EL (cell line): ENCODE measurements at regions not wholly inside any gene's neighbourhood (a gene's known extent, or its start where the extent isn't known, plus 50 kb on each side); places are given as distances from the start of the nearest gene placed in this dataset.
"Not testable (repeated sequence)": the region's sequence is repeated elsewhere in the genome, so short reads cannot be mapped to it uniquely, and the experiment has no call there.

ENCODE experiments used
- DNase-seq: peaks from one replicate; pipeline ENCODE4 v3.0.0-alpha.2; 2016

- DNase-seq, result not testable (repeated sequence)
Measured at GRCh38 chr4:160125576-160126287, 1022.9 kb downstream of the RAPGEF2 start.

GRCh38 chr4:160127211-160127610 is 1024.3 kb downstream of the RAPGEF2 start:
- no peak for DNase-seq

GRCh38 chr4:160129439-160129838 is 1026.6 kb downstream of the RAPGEF2 start:
- DNase-seq, result no peak

GRCh38 chr4:160136021-160136420 is 1033.1 kb downstream of the RAPGEF2 start:
- DNase-seq, result no peak

GRCh38 chr4:160141206-160141605 is 1038.3 kb downstream of the RAPGEF2 start:
- no peak for DNase-seq

- DNase-seq, result no peak
Measured at GRCh38 chr4:160142579-160142978, 1039.7 kb downstream of the RAPGEF2 start.

GRCh38 chr4:160143574-160143973 is 1040.7 kb downstream of the RAPGEF2 start:
- DNase-seq, result no peak

GRCh38 chr4:160159457-160159856 is 1056.6 kb downstream of the RAPGEF2 start:
- DNase-seq, result no peak

GRCh38 chr4:160161026-160161425 is 1058.1 kb downstream of the RAPGEF2 start:
- no peak for DNase-seq

- no peak for DNase-seq
Measured at GRCh38 chr4:160175064-160175643, 1072.3 kb downstream of the RAPGEF2 start.

GRCh38 chr4:160180211-160180610 is 1077.3 kb downstream of the RAPGEF2 start:
- DNase-seq, result no peak

- no peak for DNase-seq
Measured at GRCh38 chr4:160182727-160183126, 1079.8 kb downstream of the RAPGEF2 start.

- no peak for DNase-seq
Measured at GRCh38 chr4:160184884-160185283, 1082.0 kb downstream of the RAPGEF2 start.

GRCh38 chr4:160193787-160194186 is 1090.9 kb downstream of the RAPGEF2 start:
- no peak for DNase-seq

- no peak for DNase-seq
Measured at GRCh38 chr4:160194716-160195115, 1091.8 kb downstream of the RAPGEF2 start.

GRCh38 chr4:160202802-160203201 is 1099.9 kb downstream of the RAPGEF2 start:
- DNase-seq, result no peak

- no peak for DNase-seq
Measured at GRCh38 chr4:160212078-160212477, 1109.2 kb downstream of the RAPGEF2 start.

GRCh38 chr4:160213366-160213765 is 1110.5 kb downstream of the RAPGEF2 start:
- DNase-seq, result no peak

- no peak for DNase-seq
Measured at GRCh38 chr4:160217352-160217751, 1114.5 kb downstream of the RAPGEF2 start.

GRCh38 chr4:160224049-160224448 is 1121.2 kb downstream of the RAPGEF2 start:
- no peak for DNase-seq

- no peak for DNase-seq
Measured at GRCh38 chr4:160233141-160233540, 1130.3 kb downstream of the RAPGEF2 start.

- DNase-seq, result no peak
Measured at GRCh38 chr4:160235285-160235684, 1132.4 kb downstream of the RAPGEF2 start.

GRCh38 chr4:160235771-160236170 is 1132.9 kb downstream of the RAPGEF2 start:
- DNase-seq, result no peak

- no peak for DNase-seq
Measured at GRCh38 chr4:160238790-160239189, 1135.9 kb downstream of the RAPGEF2 start.
